NCI-H510A (cell line): ENCODE measurements at regions not wholly inside any gene's neighbourhood (a gene's known extent, or its start where the extent isn't known, plus 50 kb on each side); places are given as distances from the start of the nearest gene placed in this dataset.

Source experiments
- DNase-seq: peaks from one replicate; lab custom pipeline; 2025; lab: John Stamatoyannopoulos, UW

- DNase-seq: no peak
These were observed 1260.2 kb upstream of the SORCS1 start for GRCh38 chr10:108424656-108425055.

- no peak for DNase-seq
These were observed 1257.8 kb upstream of the SORCS1 start for GRCh38 chr10:108422286-108422685.

GRCh38 chr10:108421266-108421665, 1256.8 kb upstream of the SORCS1 start:
- no peak for DNase-seq

GRCh38 chr10:108413954-108414353, 1249.4 kb upstream of the SORCS1 start:
- DNase-seq: no peak

- no peak for DNase-seq
These were observed 1247.8 kb upstream of the SORCS1 start for GRCh38 chr10:108412323-108412722.

GRCh38 chr10:108411894-108412293, 1247.4 kb upstream of the SORCS1 start:
- no peak for DNase-seq

GRCh38 chr10:108411206-108411605, 1246.7 kb upstream of the SORCS1 start:
- no peak for DNase-seq

- DNase-seq: no peak
These were observed 1245.7 kb upstream of the SORCS1 start for GRCh38 chr10:108410236-108410635.

- no peak for DNase-seq
These were observed 1244.8 kb upstream of the SORCS1 start for GRCh38 chr10:108409306-108409705.

GRCh38 chr10:108404155-108404554, 1239.6 kb upstream of the SORCS1 start:
- no peak for DNase-seq

- no peak for DNase-seq
These were observed 1235.0 kb upstream of the SORCS1 start for GRCh38 chr10:108399465-108399864.

- no peak for DNase-seq
These were observed 1228.6 kb upstream of the SORCS1 start for GRCh38 chr10:108393089-108393488.

- DNase-seq: no peak
These were observed 1227.8 kb upstream of the SORCS1 start for GRCh38 chr10:108392286-108392685.

GRCh38 chr10:108388706-108389105, 1224.2 kb upstream of the SORCS1 start:
- DNase-seq: no peak

- no peak for DNase-seq
These were observed 1221.5 kb upstream of the SORCS1 start for GRCh38 chr10:108385963-108386362.

- DNase-seq: no peak
These were observed 1219.9 kb upstream of the SORCS1 start for GRCh38 chr10:108384378-108384777.

- no peak for DNase-seq
These were observed 1214.3 kb upstream of the SORCS1 start for GRCh38 chr10:108378779-108379178.

GRCh38 chr10:108375691-108376090, 1211.2 kb upstream of the SORCS1 start:
- DNase-seq: no peak

GRCh38 chr10:108374991-108375390, 1210.5 kb upstream of the SORCS1 start:
- DNase-seq: no peak

GRCh38 chr10:108365541-108365940, 1201.0 kb upstream of the SORCS1 start:
- no peak for DNase-seq

- no peak for DNase-seq
These were observed 1199.1 kb upstream of the SORCS1 start for GRCh38 chr10:108363576-108363975.

GRCh38 chr10:108362961-108363360, 1198.5 kb upstream of the SORCS1 start:
- DNase-seq: no peak

GRCh38 chr10:108362296-108362695, 1197.8 kb upstream of the SORCS1 start:
- DNase-seq: no peak

- no peak for DNase-seq
These were observed 1195.7 kb upstream of the SORCS1 start for GRCh38 chr10:108360187-108360586.

GRCh38 chr10:108358912-108359311, 1194.4 kb upstream of the SORCS1 start:
- DNase-seq: no peak
